Glutamatergic neuron (in vitro differentiated cells): ENCODE measurements at regions not wholly inside any gene's neighbourhood (a gene's known extent, or its start where the extent isn't known, plus 50 kb on each side); places are given as distances from the start of the nearest gene placed in this dataset.

Source experiments
- DNase-seq: peaks from one replicate; pipeline ENCODE4 v3.0.0; 2022
- H3K27ac Mint-ChIP-seq: one replicate; pipeline ENCODE4 v1.8.0; 2020; ENCODE audit warnings: mild to moderate bottlenecking, mixed read lengths, inconsistent platforms; ENCODE audit not compliant: unreplicated experiment
- H3K27me3 Mint-ChIP-seq: one replicate; pipeline ENCODE4 v1.8.0; 2020; ENCODE audit warnings: mild to moderate bottlenecking, moderate library complexity, mixed read lengths, inconsistent platforms; ENCODE audit not compliant: unreplicated experiment
- H3K36me3 Mint-ChIP-seq: one replicate; pipeline ENCODE4 v1.8.0; 2020; ENCODE audit warnings: mild to moderate bottlenecking, mixed read lengths, inconsistent platforms; ENCODE audit not compliant: unreplicated experiment
- H3K4me1 Mint-ChIP-seq: one replicate; pipeline ENCODE4 v1.8.0; 2020; ENCODE audit warnings: mild to moderate bottlenecking, low read depth, mixed read lengths, inconsistent platforms; ENCODE audit not compliant: unreplicated experiment
- H3K4me3 Mint-ChIP-seq: one replicate; pipeline ENCODE4 v1.8.0; 2020; ENCODE audit warnings: mild to moderate bottlenecking, mixed read lengths, inconsistent platforms; ENCODE audit not compliant: unreplicated experiment
- H3K9me3 Mint-ChIP-seq: one replicate; pipeline ENCODE4 v1.8.0; 2020; ENCODE audit warnings: mild to moderate bottlenecking, moderate library complexity, mixed read lengths, inconsistent platforms; ENCODE audit not compliant: unreplicated experiment
- TF ChIP-seq, protein P1 (sequence below): fragments of 200-600 bp; sonication (generic); IDR thresholded peaks from one replicate; pipeline ENCODE4 v1.5.0; 2021; ENCODE audit not compliant: partially characterized antibody, unreplicated experiment

DNA sequence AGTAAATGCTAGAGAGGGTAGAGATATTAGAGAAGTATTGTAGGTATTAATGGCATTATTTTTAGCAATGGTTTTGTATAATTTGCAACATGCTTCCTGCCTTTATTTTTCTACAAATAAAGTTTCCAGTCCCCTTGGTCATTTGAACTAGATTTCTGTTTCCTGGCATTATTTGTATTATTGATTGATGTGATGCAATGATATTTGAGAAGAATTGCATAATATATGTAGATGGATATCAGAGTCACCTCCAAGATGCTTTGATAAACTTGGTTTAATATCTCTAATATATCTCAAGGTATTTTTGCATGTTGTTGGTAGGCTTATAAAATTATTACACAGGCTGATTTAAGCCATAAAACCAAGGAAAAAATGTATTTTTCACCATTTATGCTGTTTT lies 1054.5 kb downstream of the SLITRK1 start:
- Mint-ChIP-seq H3K4me1 (no peaks in the 10 kb centered on the region), H3K4me3 (no peak overlapping the region), H3K9me3 (peaks cover 1% of the 10 kb centered on the region), H3K27ac (no peak overlapping the region), H3K27me3 (no peaks in the 10 kb centered on the region), H3K36me3 (no peaks in the 10 kb centered on the region)
- TF ChIP-seq, protein P1, sequence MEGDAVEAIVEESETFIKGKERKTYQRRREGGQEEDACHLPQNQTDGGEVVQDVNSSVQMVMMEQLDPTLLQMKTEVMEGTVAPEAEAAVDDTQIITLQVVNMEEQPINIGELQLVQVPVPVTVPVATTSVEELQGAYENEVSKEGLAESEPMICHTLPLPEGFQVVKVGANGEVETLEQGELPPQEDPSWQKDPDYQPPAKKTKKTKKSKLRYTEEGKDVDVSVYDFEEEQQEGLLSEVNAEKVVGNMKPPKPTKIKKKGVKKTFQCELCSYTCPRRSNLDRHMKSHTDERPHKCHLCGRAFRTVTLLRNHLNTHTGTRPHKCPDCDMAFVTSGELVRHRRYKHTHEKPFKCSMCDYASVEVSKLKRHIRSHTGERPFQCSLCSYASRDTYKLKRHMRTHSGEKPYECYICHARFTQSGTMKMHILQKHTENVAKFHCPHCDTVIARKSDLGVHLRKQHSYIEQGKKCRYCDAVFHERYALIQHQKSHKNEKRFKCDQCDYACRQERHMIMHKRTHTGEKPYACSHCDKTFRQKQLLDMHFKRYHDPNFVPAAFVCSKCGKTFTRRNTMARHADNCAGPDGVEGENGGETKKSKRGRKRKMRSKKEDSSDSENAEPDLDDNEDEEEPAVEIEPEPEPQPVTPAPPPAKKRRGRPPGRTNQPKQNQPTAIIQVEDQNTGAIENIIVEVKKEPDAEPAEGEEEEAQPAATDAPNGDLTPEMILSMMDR = no peak
- DNase-seq = no peak

DNA sequence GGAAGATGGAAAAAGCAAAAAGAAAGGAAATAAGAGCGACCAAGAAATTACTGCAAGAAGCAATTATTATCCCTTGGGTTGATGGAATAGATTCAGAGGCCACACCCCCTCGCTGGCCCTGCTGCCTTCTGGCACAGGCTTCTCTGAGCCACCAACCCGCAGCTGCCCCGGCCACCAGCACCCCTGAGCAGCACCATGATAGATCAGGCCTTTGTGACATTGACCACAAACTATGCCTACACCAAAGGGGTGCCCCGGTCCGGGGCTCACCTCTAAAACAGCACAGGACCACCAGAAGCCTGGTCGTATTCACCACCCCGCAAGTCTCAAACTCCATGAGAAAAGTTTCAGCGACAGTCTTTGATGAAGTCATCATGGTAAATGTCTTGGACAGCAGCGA lies 1059.3 kb downstream of the SLITRK1 start:
- H3K27me3 Mint-ChIP-seq = no peaks in the 10 kb centered on the region
- no peak for DNase-seq
- no peak overlapping the region for H3K4me3 Mint-ChIP-seq
- H3K4me1 Mint-ChIP-seq = peaks cover 7% of the 10 kb centered on the region
- H3K36me3 Mint-ChIP-seq = peaks cover 7% of the 10 kb centered on the region
- TF ChIP-seq, protein P1 = no peak
- H3K9me3 Mint-ChIP-seq = no peaks in the 10 kb centered on the region
- no peak overlapping the region for H3K27ac Mint-ChIP-seq

DNA sequence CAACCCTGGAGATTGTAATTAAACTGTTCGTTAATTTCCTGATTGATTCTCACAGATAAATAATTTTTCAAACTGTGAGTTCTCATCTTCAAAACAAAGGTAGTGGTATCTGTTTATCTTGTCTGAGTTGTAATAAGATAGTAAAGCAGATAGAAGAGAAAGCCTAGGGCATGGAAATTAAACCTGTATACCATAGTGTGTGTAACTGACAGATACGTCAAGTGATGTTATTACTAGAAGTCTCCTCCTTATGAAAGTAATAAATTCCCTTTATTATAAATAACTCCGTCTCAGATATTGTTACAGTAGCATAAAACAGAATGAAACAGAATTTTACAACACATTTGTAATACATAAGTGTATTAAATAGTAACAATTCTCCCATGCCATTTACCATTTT lies 1065.1 kb downstream of the SLITRK1 start:
- Mint-ChIP-seq H3K27ac (peak overlapping the region; percentile 93), H3K36me3 (peaks cover 15% of the 10 kb centered on the region), H3K27me3 (peaks cover 7% of the 10 kb centered on the region), H3K4me1 (peaks cover 26% of the 10 kb centered on the region), H3K9me3 (peaks cover 7% of the 10 kb centered on the region), H3K4me3 (peak overlapping the region; percentile 73)
- TF ChIP-seq, protein P1 = no peak
- no peak for DNase-seq

DNA sequence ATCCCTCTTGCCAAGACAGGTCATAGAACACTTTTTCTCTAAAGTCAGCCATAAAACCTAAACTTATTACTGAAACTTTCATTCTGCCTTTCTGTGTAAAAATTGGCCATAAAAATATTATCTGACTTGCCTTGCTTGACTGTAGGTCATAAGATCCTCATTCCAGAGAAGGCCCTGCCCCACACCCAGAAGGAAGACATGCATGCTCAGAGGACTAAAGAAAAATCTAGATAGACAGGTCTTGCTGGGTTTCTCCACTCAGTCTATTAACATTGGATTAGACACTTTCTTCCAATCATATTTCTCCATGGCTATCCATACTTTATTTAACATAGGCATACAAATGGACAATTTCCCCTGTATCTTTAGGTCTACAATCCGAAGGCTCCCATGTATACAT lies 1066.5 kb downstream of the SLITRK1 start:
- H3K36me3 Mint-ChIP-seq = peaks cover 15% of the 10 kb centered on the region
- DNase-seq = no peak
- H3K27ac Mint-ChIP-seq = peak overlapping the region; percentile 93
- TF ChIP-seq, protein P1 = no peak
- H3K9me3 Mint-ChIP-seq = peaks cover 10% of the 10 kb centered on the region
- peaks cover 26% of the 10 kb centered on the region for H3K4me1 Mint-ChIP-seq
- peaks cover 7% of the 10 kb centered on the region for H3K27me3 Mint-ChIP-seq
- H3K4me3 Mint-ChIP-seq = no peak overlapping the region

DNA sequence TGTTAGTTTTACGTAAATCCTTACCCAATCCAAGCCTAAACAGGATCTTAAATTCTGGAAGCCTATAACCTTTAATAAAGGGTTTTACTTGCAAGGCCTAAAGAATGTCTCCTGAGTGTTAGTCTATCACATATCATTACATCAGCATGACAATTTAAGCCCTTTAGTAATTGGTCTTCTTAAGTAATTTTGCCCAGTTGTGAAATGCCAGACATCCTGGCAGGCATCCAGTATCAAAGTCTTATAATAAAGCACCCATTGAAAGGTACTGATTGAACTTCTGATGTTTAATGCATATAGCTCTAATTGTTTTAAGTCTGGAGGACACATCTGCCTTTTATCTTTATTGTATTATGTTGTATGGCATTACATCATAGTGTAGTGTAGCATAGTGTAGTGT lies 1078.9 kb downstream of the SLITRK1 start:
- TF ChIP-seq, protein P1 = no peak
- H3K27me3 Mint-ChIP-seq = no peaks in the 10 kb centered on the region

More for the DNA sequence above, 1078.9 kb downstream of the SLITRK1 start:
- Mint-ChIP-seq H3K4me1 (no peaks in the 10 kb centered on the region), H3K9me3 (peaks cover 2% of the 10 kb centered on the region), H3K27ac (no peak overlapping the region), H3K36me3 (peaks cover 4% of the 10 kb centered on the region), H3K4me3 (no peak overlapping the region)
- no peak for DNase-seq
